WERI-Rb-1 (cell line): ENCODE measurements at regions not wholly inside any gene's neighbourhood (a gene's known extent, or its start where the extent isn't known, plus 50 kb on each side); places are given as distances from the start of the nearest gene placed in this dataset.

Experiments
- DNase-seq: peaks from one replicate; pipeline ENCODE4 v3.0.0-alpha.2; 2020
- H3K27ac ChIP-seq: fragments of 250-450 bp; sonication (Bioruptor Pico); 2 replicates; pipeline ENCODE4 v1.5.1; 2020; ENCODE audit warnings: mild to moderate bottlenecking, moderate library complexity
- H3K27me3 ChIP-seq: fragments of 250-450 bp; sonication (Bioruptor Pico); 2 replicates; pipeline ENCODE4 v1.5.1; 2021; ENCODE audit warnings: mild to moderate bottlenecking, low read depth, moderate library complexity; ENCODE audit not compliant: insufficient read depth, severe bottlenecking
- H3K36me3 ChIP-seq: fragments of 250-450 bp; sonication (Bioruptor Pico); 2 replicates; pipeline ENCODE4 v1.5.1; 2020; ENCODE audit warnings: mild to moderate bottlenecking, moderate library complexity
- H3K4me3 ChIP-seq: 2 replicates; pipeline ENCODE4 v1.5.1; 2011; ENCODE audit warnings: low read depth, mild to moderate bottlenecking, control low read depth, low read length
- H3K9me3 ChIP-seq: fragments of 250-450 bp; sonication (Bioruptor Pico); 2 replicates; pipeline ENCODE4 v1.5.1; 2021; ENCODE audit warnings: mild to moderate bottlenecking, moderate library complexity; ENCODE audit not compliant: severe bottlenecking
- TF ChIP-seq, protein P1 (sequence below): IDR thresholded peaks from 2 replicates; pipeline ENCODE4 v1.5.1; 2011; ENCODE audit warnings: low read depth, mild to moderate bottlenecking, control low read depth, inconsistent platforms, low read length

DNA sequence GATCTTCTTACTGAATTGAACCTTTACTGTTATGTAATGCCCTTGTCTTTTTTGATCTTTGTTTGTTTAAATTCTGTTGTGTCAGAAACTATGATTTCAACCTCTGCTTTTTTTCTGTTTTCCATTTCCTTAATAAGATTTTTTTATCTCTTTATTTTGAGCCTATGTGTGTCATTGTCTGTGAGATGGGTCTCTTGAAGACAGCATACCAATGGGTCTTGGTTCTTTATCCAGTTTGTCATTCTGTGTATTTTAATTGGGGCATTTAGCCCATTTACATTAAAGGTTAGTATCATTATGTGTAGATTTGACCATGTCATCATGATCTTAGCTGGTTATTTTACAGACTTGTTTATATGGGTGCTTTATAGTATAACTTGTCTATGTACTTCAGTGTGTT is 1803.3 kb downstream of the SLITRK5 start:
- Histone ChIP-seq H3K4me3 (no peak overlapping the region), H3K27ac (no peak overlapping the region), H3K9me3 (no peaks in the 10 kb centered on the region), H3K36me3 (no peaks in the 10 kb centered on the region), H3K27me3 (no peaks in the 10 kb centered on the region)
- DNase-seq, result no peak
- TF ChIP-seq, protein P1, sequence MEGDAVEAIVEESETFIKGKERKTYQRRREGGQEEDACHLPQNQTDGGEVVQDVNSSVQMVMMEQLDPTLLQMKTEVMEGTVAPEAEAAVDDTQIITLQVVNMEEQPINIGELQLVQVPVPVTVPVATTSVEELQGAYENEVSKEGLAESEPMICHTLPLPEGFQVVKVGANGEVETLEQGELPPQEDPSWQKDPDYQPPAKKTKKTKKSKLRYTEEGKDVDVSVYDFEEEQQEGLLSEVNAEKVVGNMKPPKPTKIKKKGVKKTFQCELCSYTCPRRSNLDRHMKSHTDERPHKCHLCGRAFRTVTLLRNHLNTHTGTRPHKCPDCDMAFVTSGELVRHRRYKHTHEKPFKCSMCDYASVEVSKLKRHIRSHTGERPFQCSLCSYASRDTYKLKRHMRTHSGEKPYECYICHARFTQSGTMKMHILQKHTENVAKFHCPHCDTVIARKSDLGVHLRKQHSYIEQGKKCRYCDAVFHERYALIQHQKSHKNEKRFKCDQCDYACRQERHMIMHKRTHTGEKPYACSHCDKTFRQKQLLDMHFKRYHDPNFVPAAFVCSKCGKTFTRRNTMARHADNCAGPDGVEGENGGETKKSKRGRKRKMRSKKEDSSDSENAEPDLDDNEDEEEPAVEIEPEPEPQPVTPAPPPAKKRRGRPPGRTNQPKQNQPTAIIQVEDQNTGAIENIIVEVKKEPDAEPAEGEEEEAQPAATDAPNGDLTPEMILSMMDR, result no peak

DNA sequence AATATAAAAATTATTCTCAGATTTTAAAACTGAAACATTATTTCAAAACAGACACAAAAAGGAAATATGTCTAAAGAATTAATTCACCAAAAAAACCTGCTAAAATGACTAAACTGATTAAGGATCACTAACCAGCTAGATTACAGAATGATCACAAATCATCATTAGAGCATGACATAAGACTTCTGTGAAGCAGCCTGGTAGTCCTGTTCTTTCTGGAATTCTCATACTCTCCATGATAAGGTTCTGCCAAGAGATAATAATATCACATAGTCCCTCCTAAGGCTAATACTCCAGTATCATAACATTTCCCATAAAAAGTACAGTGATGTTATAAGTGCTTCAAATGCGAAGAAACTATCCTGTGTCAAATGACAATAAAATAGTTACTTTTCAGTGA is 1814.9 kb downstream of the SLITRK5 start:
- Histone ChIP-seq H3K27me3 (no peaks in the 10 kb centered on the region), H3K9me3 (no peaks in the 10 kb centered on the region), H3K27ac (no peak overlapping the region), H3K36me3 (no peaks in the 10 kb centered on the region), H3K4me3 (no peak overlapping the region)
- TF ChIP-seq, protein P1, result no peak
- no peak for DNase-seq

DNA sequence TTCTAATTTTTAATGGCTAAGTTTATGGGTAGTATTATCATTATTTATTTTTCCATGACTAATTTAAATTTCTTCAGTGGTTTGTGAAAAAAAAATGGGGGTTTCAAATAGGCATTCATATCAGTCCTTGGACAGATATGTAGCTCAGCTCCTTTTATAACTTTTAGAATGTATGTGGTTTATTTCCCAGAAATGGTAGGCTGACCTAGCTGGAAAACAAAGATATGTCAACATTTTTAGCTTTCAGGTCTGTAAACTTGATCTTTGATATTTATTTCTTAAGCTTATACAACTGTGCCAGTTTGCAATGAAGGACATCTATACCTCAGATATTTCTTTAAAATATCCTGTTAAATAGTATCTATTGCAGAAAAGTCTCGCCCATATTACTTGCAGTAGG is 1815.5 kb downstream of the SLITRK5 start:
- TF ChIP-seq, protein P1, result no peak
- H3K27me3 ChIP-seq, result no peaks in the 10 kb centered on the region

DNA sequence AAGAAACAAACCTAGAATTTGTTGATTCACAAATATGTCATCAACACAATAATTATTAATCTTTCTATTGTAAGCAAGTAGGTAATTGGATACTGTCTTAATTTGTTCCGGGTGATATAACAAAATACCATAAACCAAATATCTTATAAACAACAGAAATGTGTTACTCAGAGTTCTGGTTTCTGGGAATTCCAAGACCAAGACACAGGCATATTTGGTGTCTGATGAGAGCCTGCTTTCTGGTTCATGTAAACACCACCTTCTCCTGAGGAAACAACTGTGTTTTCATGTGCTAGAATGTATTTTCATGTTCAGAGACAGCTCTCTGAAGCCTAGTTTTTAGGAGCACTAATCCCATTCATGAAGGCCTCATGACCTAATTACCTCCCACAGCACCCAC is 1819.5 kb downstream of the SLITRK5 start:
- no peaks in the 10 kb centered on the region for H3K36me3 ChIP-seq
- no peaks in the 10 kb centered on the region for H3K9me3 ChIP-seq
- no peak for DNase-seq
- no peaks in the 10 kb centered on the region for H3K27me3 ChIP-seq
- H3K4me3 ChIP-seq, result no peak overlapping the region
- no peak overlapping the region for H3K27ac ChIP-seq
- TF ChIP-seq, protein P1, result no peak

More for the DNA sequence above, 1815.5 kb downstream of the SLITRK5 start:
- Histone ChIP-seq H3K9me3 (no peaks in the 10 kb centered on the region), H3K36me3 (no peaks in the 10 kb centered on the region), H3K4me3 (no peak overlapping the region), H3K27ac (no peak overlapping the region)
- no peak for DNase-seq

DNA sequence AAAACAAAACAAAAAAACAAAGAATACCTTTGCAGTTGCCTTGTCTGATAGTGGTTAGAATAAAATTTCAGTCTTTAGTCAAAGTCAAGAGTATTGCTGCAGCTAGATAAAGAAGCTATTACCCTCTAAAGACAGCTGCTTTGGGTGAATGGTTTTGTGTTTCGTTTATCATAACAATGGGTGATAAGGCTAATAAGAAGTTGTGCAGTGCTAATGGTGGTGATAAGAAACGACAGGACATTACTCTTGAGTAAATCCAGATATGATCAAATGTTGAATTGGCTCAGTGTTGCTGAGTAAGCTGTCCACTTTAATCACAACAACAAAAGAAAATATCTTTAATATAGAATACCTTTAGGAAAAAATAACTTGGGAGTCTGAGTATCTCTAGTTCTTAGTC is 1825.3 kb downstream of the SLITRK5 start:
- Histone ChIP-seq H3K27me3 (no peaks in the 10 kb centered on the region), H3K9me3 (no peaks in the 10 kb centered on the region), H3K27ac (no peak overlapping the region), H3K36me3 (no peaks in the 10 kb centered on the region), H3K4me3 (no peak overlapping the region)
- TF ChIP-seq, protein P1, result no peak
- DNase-seq, result no peak

DNA sequence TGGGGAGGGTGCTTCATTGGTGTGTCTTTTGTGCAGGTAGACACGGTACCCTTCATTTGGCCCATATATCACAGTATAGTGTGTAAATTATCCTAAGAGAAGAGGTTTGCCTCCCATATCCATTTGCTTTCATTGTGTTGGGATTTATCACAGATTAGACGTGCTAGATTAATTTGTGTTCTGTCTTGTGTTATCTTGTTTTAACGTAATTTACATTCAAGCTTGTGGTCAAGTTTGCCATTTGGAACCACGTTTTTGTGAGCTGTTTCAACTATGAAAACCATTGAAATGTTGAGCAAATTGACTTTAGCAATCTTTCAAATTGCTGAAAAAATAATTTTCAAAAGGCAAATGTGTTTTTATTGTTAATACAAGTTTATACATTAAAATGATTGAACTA is 1826.5 kb downstream of the SLITRK5 start:
- no peak overlapping the region for H3K27ac ChIP-seq
- TF ChIP-seq, protein P1, result no peak
- DNase-seq, result no peak
- no peak overlapping the region for H3K4me3 ChIP-seq
- H3K9me3 ChIP-seq, result no peaks in the 10 kb centered on the region
- no peaks in the 10 kb centered on the region for H3K36me3 ChIP-seq
- no peaks in the 10 kb centered on the region for H3K27me3 ChIP-seq
